ENCODE measurements at regions not wholly inside any gene's neighbourhood (a gene's known extent, or its start where the extent isn't known, plus 50 kb on each side); places are given as distances from the start of the nearest gene placed in this dataset.
A peak's percentile ranks its signal among the peaks of the same experiment; 100 is the strongest.

GRCh38 chr17:70804161-70804560, 634.8 kb downstream of the KCNJ2 start:
- TF ChIP-seq EZH2 (IDR thresholded peaks at IDR 0.05; ENCODE audit: borderline replicate concordance, low read length), result no peak
- no peak for TF ChIP-seq CTCF (IDR thresholded peaks at IDR 0.05; ENCODE audit: low read length)
- H3K9ac ChIP-seq (ENCODE audit: low read length), result no peak overlapping the region
- no peak overlapping the region for H3K4me3 ChIP-seq (ENCODE audit: low read depth, low read length, poor library complexity, severe bottlenecking)
- H2AFZ ChIP-seq (ENCODE audit: low read length), result no peak overlapping the region
- no peaks in the 10 kb centered on the region for H3K27me3 ChIP-seq (ENCODE audit: insufficient read depth, low read length)
- H3K79me2 ChIP-seq (ENCODE audit: insufficient read depth, low read length), result no peaks in the 10 kb centered on the region
- H3K36me3 ChIP-seq (ENCODE audit: insufficient read depth, low read length), result no peaks in the 10 kb centered on the region
- no peaks in the 10 kb centered on the region for H3K4me1 ChIP-seq (ENCODE audit: insufficient read depth, low read length, severe bottlenecking)
- H4K20me1 ChIP-seq (ENCODE audit: insufficient read depth, low read length), result no peaks in the 10 kb centered on the region
- H3K9me3 ChIP-seq (ENCODE audit: low read length), result no peaks in the 10 kb centered on the region
- no peak overlapping the region for H3K4me2 ChIP-seq (ENCODE audit: low read length)
- no peak overlapping the region for H3K27ac ChIP-seq (ENCODE audit: low read depth, low read length, poor library complexity, severe bottlenecking)
- no peaks in the 10 kb centered on the region for H3K9me2 ChIP-seq (ENCODE audit: low read depth, low read length)
- H3F3A ChIP-seq (ENCODE audit: insufficient read depth, low read length), result no peaks in the 10 kb centered on the region

- no peak overlapping the region for H3K9ac ChIP-seq (ENCODE audit: low read length)
Observed at GRCh38 chr17:70808596-70808995, 639.3 kb downstream of the KCNJ2 start.

GRCh38 chr17:70810609-70811008, 641.3 kb downstream of the KCNJ2 start:
- H3K4me2 ChIP-seq (ENCODE audit: low read length), result no peak overlapping the region
- no peaks in the 10 kb centered on the region for H3K9me2 ChIP-seq (ENCODE audit: low read depth, low read length)
- H3K4me3 ChIP-seq (ENCODE audit: low read depth, low read length, poor library complexity, severe bottlenecking), result no peak overlapping the region
- TF ChIP-seq EZH2 (IDR thresholded peaks at IDR 0.05; ENCODE audit: borderline replicate concordance, low read length) (no peak), CTCF (IDR thresholded peaks at IDR 0.05; ENCODE audit: low read length) (no peak)
- H3K36me3 ChIP-seq (ENCODE audit: insufficient read depth, low read length), result no peaks in the 10 kb centered on the region
- no peaks in the 10 kb centered on the region for H3F3A ChIP-seq (ENCODE audit: insufficient read depth, low read length)
- no peaks in the 10 kb centered on the region for H3K4me1 ChIP-seq (ENCODE audit: insufficient read depth, low read length, severe bottlenecking)
- no peak overlapping the region for H3K9ac ChIP-seq (ENCODE audit: low read length)
- H4K20me1 ChIP-seq (ENCODE audit: insufficient read depth, low read length), result no peaks in the 10 kb centered on the region
- no peaks in the 10 kb centered on the region for H3K27me3 ChIP-seq (ENCODE audit: insufficient read depth, low read length)
- H2AFZ ChIP-seq (ENCODE audit: low read length), result no peak overlapping the region
- H3K27ac ChIP-seq (ENCODE audit: low read depth, low read length, poor library complexity, severe bottlenecking), result no peak overlapping the region
- H3K79me2 ChIP-seq (ENCODE audit: insufficient read depth, low read length), result no peaks in the 10 kb centered on the region
- no peaks in the 10 kb centered on the region for H3K9me3 ChIP-seq (ENCODE audit: low read length)

More at GRCh38 chr17:70808596-70808995, 639.3 kb downstream of the KCNJ2 start:
- Histone ChIP-seq H3K9me2 (ENCODE audit: low read depth, low read length) (no peaks in the 10 kb centered on the region), H3K27me3 (ENCODE audit: insufficient read depth, low read length) (no peaks in the 10 kb centered on the region), H3K4me2 (ENCODE audit: low read length) (no peak overlapping the region), H2AFZ (ENCODE audit: low read length) (no peak overlapping the region), H3K36me3 (ENCODE audit: insufficient read depth, low read length) (no peaks in the 10 kb centered on the region), H3K4me3 (ENCODE audit: low read depth, low read length, poor library complexity, severe bottlenecking) (no peak overlapping the region), H3K27ac (ENCODE audit: low read depth, low read length, poor library complexity, severe bottlenecking) (no peak overlapping the region), H3K4me1 (ENCODE audit: insufficient read depth, low read length, severe bottlenecking) (no peaks in the 10 kb centered on the region), H3F3A (ENCODE audit: insufficient read depth, low read length) (no peaks in the 10 kb centered on the region), H4K20me1 (ENCODE audit: insufficient read depth, low read length) (no peaks in the 10 kb centered on the region), H3K79me2 (ENCODE audit: insufficient read depth, low read length) (no peaks in the 10 kb centered on the region), H3K9me3 (ENCODE audit: low read length) (no peaks in the 10 kb centered on the region)
- peak; percentile 57 for TF ChIP-seq CTCF (IDR thresholded peaks at IDR 0.05; ENCODE audit: low read length)
- TF ChIP-seq EZH2 (IDR thresholded peaks at IDR 0.05; ENCODE audit: borderline replicate concordance, low read length), result no peak

Data from OCI-LY1 (cell line).